ENCODE measurements at regions not wholly inside any gene's neighbourhood (a gene's known extent, or its start where the extent isn't known, plus 50 kb on each side); places are given as distances from the start of the nearest gene placed in this dataset.

GRCh38 chr15:35693886-35694285 is 147.9 kb upstream of the DPH6 start:
- dilution Hi-C loops (cut with HindIII; ENCODE audit: low sequenced_read_pairs, unreplicated experiment) = no loop called here
- Histone ChIP-seq H3K79me1 (ENCODE audit: low read depth in 1 of 2, low read length in 2 of 2) (no peaks in the 10 kb centered on the region), H3K4me3 (ENCODE audit: insufficient read depth, low read depth, low read length) (no peak overlapping the region), H2BK15ac (ENCODE audit: low read depth, low read length) (no peak overlapping the region), H3K4me2 (ENCODE audit: low read depth, low read length) (no peak overlapping the region), H3K14ac (replicated peaks; ENCODE audit: low read depth, low read length) (no peak overlapping the region), H2BK20ac (ENCODE audit: low read depth, low read length) (no peak overlapping the region), H3K9me3 (ENCODE audit: control insufficient read depth, insufficient read depth, low read length) (no peaks in the 10 kb centered on the region), H2AK5ac (ENCODE audit: low read depth, low read length) (peak overlapping the region; percentile 29; the same call in 1 of the 2 replicates), H2BK5ac (ENCODE audit: low read depth, low read length, poor library complexity, severe bottlenecking) (no peak overlapping the region), H2AFZ (replicated peaks; ENCODE audit: low read length, poor library complexity) (no peak overlapping the region), H3K9ac (ENCODE audit: low read depth, low read length) (no peak overlapping the region), H4K5ac (ENCODE audit: low read depth, low read length) (no peak overlapping the region), H3K9me1 (ENCODE audit: insufficient read depth, low read length) (no peaks in the 10 kb centered on the region), H3K23ac (ENCODE audit: low read depth, low read length) (no peak overlapping the region), H3K27me3 (ENCODE audit: control insufficient read depth, insufficient read depth, low read length) (no peaks in the 10 kb centered on the region), H3K18ac (ENCODE audit: low read depth, low read length) (no peak overlapping the region; the same call in 1 of the 2 replicates), H2BK120ac (ENCODE audit: low read depth, low read length) (no peak overlapping the region), H4K20me1 (ENCODE audit: insufficient read depth, low read length) (no peaks in the 10 kb centered on the region), H3K56ac (ENCODE audit: extremely low read depth, insufficient read depth, low read length) (no peak overlapping the region), H2AK9ac (replicated peaks; ENCODE audit: low read depth, low read length, poor library complexity) (no peak overlapping the region), H4K91ac (ENCODE audit: insufficient read depth, low read depth, low read length) (no peak overlapping the region), H3K4me1 (ENCODE audit: control insufficient read depth, insufficient read depth, low read length) (peaks cover 17% of the 10 kb centered on the region), H3K27ac (ENCODE audit: insufficient read depth, low read length) (no peak overlapping the region), H3K36me3 (ENCODE audit: control insufficient read depth, insufficient read depth, low read length) (no peaks in the 10 kb centered on the region), H3K4ac (ENCODE audit: low read depth, low read length) (no peak overlapping the region; the same call in 1 of the 2 replicates), H4K8ac (ENCODE audit: low read depth in 2 of 2, low read length in 2 of 2) (no peak overlapping the region)
- CTCF ChIA-PET = no interaction called here
- WGBS, 2 experiments (ENCODE audit: extremely low coverage in 2 of 2, insufficient read length in 1 of 2) = no CpG with 5 or more reads among the region's 3 CpGs
- TF ChIP-seq MXI1 (IDR thresholded peaks at IDR 0.05; ENCODE audit: borderline replicate concordance, low read depth, low read length) (no peak), MAZ (IDR thresholded peaks at IDR 0.05; ENCODE audit: borderline replicate concordance, low read depth, low read length) (no peak), CTCF (conservative IDR thresholded peaks at IDR 0.05; ENCODE audit: low read depth, low read length) (no peak), MAFK (IDR thresholded peaks at IDR 0.05; ENCODE audit: low read depth, low read length) (no peak), FOS (IDR thresholded peaks at IDR 0.05; ENCODE audit: low read depth, low read length) (no peak), USF2 (IDR thresholded peaks at IDR 0.05; ENCODE audit: low read depth, low read length) (no peak), CEBPB (IDR thresholded peaks at IDR 0.05; ENCODE audit: low read depth, low read length) (no peak), CHD1 (IDR thresholded peaks at IDR 0.05; ENCODE audit: low read depth, low read length) (no peak), RFX5 (IDR thresholded peaks at IDR 0.05; ENCODE audit: low read depth, low read length) (no peak), POLR2A (IDR thresholded peaks at IDR 0.05; ENCODE audit: low read depth, low read length) (no peak), RAD21 (IDR thresholded peaks at IDR 0.05; ENCODE audit: low read length) (no peak)
- in situ Hi-C loops (cut with MboI; ENCODE audit: low sequenced_read_pairs) = no loop called here
- no peak for DNase-seq
- intact Hi-C loops (cut with micrococcal nuclease) = no loop called here
- POLR2A ChIA-PET (ENCODE audit: unreplicated experiment) = no interaction called here
- no peak for ATAC-seq (ENCODE audit: low read depth)
- no TSS peak for BruUV-seq (replicated peaks)

Measured in IMR-90 (cell line).